K562 (cell line): ENCODE measurements at regions not wholly inside any gene's neighbourhood (a gene's known extent, or its start where the extent isn't known, plus 50 kb on each side); places are given as distances from the start of the nearest gene placed in this dataset.

Experiments used
- ATAC-seq: fragments of 200-7000 bp; cut with Tn5 transposase; 3 replicates; pipeline ENCODE4 v1.9.1; 2020; ENCODE audit warnings: moderate library complexity
- BruUV-seq: library from RNA; stranded (reverse); fragments of 400-500 nt; replicated peaks from 2 replicates; lab custom pipeline; 2021; lab: Mats Ljungman, UMichigan
- CTCF ChIA-PET: fragments of 300-600 bp; formaldehyde crosslinking; extraction: SDS; loops from one replicate; lab custom pipeline; 2021; ENCODE audit warnings: low intra/inter-chr PET ratio; lab: Yijun Ruan, JAX
- POLR2A ChIA-PET: fragments of 300-600, 350-650 bp; sonication (Branson Sonifier 250); formaldehyde crosslinking; extraction: SDS; loops from one replicate; lab custom pipeline; 2021; ENCODE audit warnings: antibody characterized with exemption, inconsistent platforms; lab: Yijun Ruan, JAX
- DNase-seq, 4 experiments: peaks; one replicate each; pipeline versions ENCODE4 v3.0.0 to v3.0.0-alpha.2; 2011 to 2018; ENCODE audit warnings: low spot score in 3 of 4, mixed read lengths in 3 of 4; ENCODE audit errors: extremely low read depth in 1 of 4
- FAIRE-seq: peaks from 2 replicates; lab custom pipeline; 2011; peaks lifted over from hg19 to GRCh38; lab: Jason Lieb, UNC
- H2AFZ ChIP-seq: 2 replicates; pipeline ENCODE4 v1.6.0; 2011; ENCODE audit warnings: low read depth, low read length, control low read depth, inconsistent platforms
- H3K27ac ChIP-seq: fragments of 200-600 bp; 3 replicates; pipeline ENCODE4 v1.8.0; 2011; ENCODE audit warnings: low read depth, mild to moderate bottlenecking, control low read depth, inconsistent platforms, low read length, moderate library complexity, mixed read lengths; ENCODE audit errors: extremely low read depth
- H3K27me3 ChIP-seq, 2 experiments: fragments of 300-600 bp in 1 of 2; 2 replicates in 1 of 2; 3 replicates in 1 of 2; pipeline versions ENCODE4 v1.6.0 to v1.8.0; 2011; ENCODE audit warnings: inconsistent platforms in 2 of 2, low read length in 2 of 2, mild to moderate bottlenecking in 1 of 2, mixed read lengths in 1 of 2, moderate library complexity in 1 of 2; ENCODE audit not compliant: control insufficient read depth in 2 of 2, insufficient read depth in 2 of 2
- H3K36me3 ChIP-seq: fragments of 300-600 bp; 3 replicates; pipeline ENCODE4 v1.8.0; 2011; ENCODE audit warnings: mild to moderate bottlenecking, low read length, inconsistent platforms; ENCODE audit not compliant: control insufficient read depth, insufficient read depth
- H3K4me1 ChIP-seq, 2 experiments: fragments of 200-600 bp in 1 of 2; replicated peaks in 1 of 2; 2 replicates in 1 of 2; 3 replicates in 1 of 2; pipeline versions ENCODE4 v1.5.1 to v1.8.0; 2011; ENCODE audit warnings: inconsistent platforms in 2 of 2, low read length in 2 of 2, mild to moderate bottlenecking in 1 of 2, mixed read lengths in 1 of 2, moderate library complexity in 1 of 2; ENCODE audit not compliant: control insufficient read depth in 2 of 2, insufficient read depth in 2 of 2
- H3K4me2 ChIP-seq: 2 replicates; pipeline ENCODE4 v1.6.1; 2011; ENCODE audit warnings: low read length, control low read depth, inconsistent platforms, mixed read lengths; ENCODE audit not compliant: insufficient read depth
- H3K4me3 ChIP-seq: fragments of 200-600 bp; sonication (generic), shearing (Covaris generic); 2 replicates; pipeline ENCODE4 v1.5.1; 2016; ENCODE audit warnings: control low read depth, inconsistent platforms
- H3K79me2 ChIP-seq: fragments of 200-600 bp; 3 replicates; pipeline ENCODE4 v1.8.0; 2011; ENCODE audit warnings: low read length, inconsistent platforms; ENCODE audit not compliant: control insufficient read depth, insufficient read depth
- H3K9ac ChIP-seq, 2 experiments: 2 replicates each; pipeline versions ENCODE4 v1.6.0 to v1.6.1; 2011; ENCODE audit warnings: low read depth in 2 of 2, low read length in 2 of 2, control low read depth in 1 of 2, inconsistent platforms in 1 of 2, mild to moderate bottlenecking in 1 of 2, mixed read lengths in 1 of 2; ENCODE audit not compliant: insufficient read depth in 1 of 2
- H3K9me1 ChIP-seq: one replicate; pipeline ENCODE4 v1.6.0; 2011; ENCODE audit warnings: inconsistent platforms, mild to moderate bottlenecking, low read length, moderate library complexity; ENCODE audit not compliant: control insufficient read depth, insufficient read depth
- H3K9me3 ChIP-seq: replicated peaks from 2 replicates; pipeline ENCODE4 v1.5.1; 2011; ENCODE audit warnings: low read depth, low read length, inconsistent platforms; ENCODE audit not compliant: control insufficient read depth, insufficient read depth
- H4K20me1 ChIP-seq: replicated peaks from 2 replicates; pipeline ENCODE4 v1.6.1; 2011; ENCODE audit warnings: low read length, inconsistent platforms, mixed read lengths; ENCODE audit not compliant: control insufficient read depth, insufficient read depth
- DPF2 ChIP-seq: fragments of 450-650 bp; IDR thresholded peaks from 2 replicates; pipeline ENCODE4 v1.6.1; 2016
- ESRRB ChIP-seq: fragments of 250-450 bp; sonication (Bioruptor Pico); IDR thresholded peaks from 2 replicates; pipeline ENCODE4 v1.5.0; 2020; ENCODE audit warnings: mild to moderate bottlenecking, moderate library complexity, borderline replicate concordance
- WGBS: fragments of 100-300 bp; shearing (Covaris generic); methylation state at CpG from one replicate; pipeline ENCODE4 v1.1.6; 2016; ENCODE audit warnings: low coverage, mixed read lengths; ENCODE audit not compliant: insufficient coverage; ENCODE audit errors: missing lambda C conversion rate; 5-methylcytosine and 5-hydroxymethylcytosine counted together
- in situ Hi-C: fragments of 300-500 bp; cut with MboI; formaldehyde crosslinking; loops from 4 replicates; pipeline ENCODE4 v1.15.0; 2018; ENCODE audit warnings: inconsistent platforms, mixed read lengths
- intact Hi-C: fragments of 100-400 bp; cut with micrococcal nuclease; formaldehyde crosslinking; loops from 2 replicates; pipeline ENCODE4 v1.14.2; 2022
- TF ChIP-seq, protein P1 (sequence below), 2 experiments: fragments of 450-650 bp; formaldehyde crosslinking in 1 of 2; IDR thresholded peaks; 2 replicates each; pipeline versions ENCODE4 v1.4.0 to v1.6.1; 2014 to 2020; ENCODE audit warnings: mild to moderate bottlenecking in 2 of 2, borderline replicate concordance in 1 of 2, low read depth in 1 of 2
- TF ChIP-seq, protein P2 (sequence below), 2 experiments: fragments of 450-650 bp; IDR thresholded peaks; 2 replicates each; pipeline ENCODE4 v1.6.1; 2016; ENCODE audit warnings: mild to moderate bottlenecking in 2 of 2, borderline replicate concordance in 1 of 2, low read depth in 1 of 2, moderate library complexity in 1 of 2

- Histone ChIP-seq H3K9me3 (no peaks in the 10 kb centered on the region), H4K20me1 (no peaks in the 10 kb centered on the region), H3K9me1 (no peaks in the 10 kb centered on the region), H3K36me3 (no peaks in the 10 kb centered on the region), H3K79me2 (no peaks in the 10 kb centered on the region), H3K27me3 (no peaks in the 10 kb centered on the region), H2AFZ (no peak overlapping the region), H3K9ac (no peak overlapping the region), H3K27ac (no peak overlapping the region), H3K4me3 (no peak overlapping the region), H3K4me1 (no peaks in the 10 kb centered on the region), H3K4me2 (no peak overlapping the region)
- POLR2A ChIA-PET = no interaction called here
- FAIRE-seq (no peak), DNase-seq (no peak), ATAC-seq (no peak)
- 0% methylated on average over 3 of the region's 3 CpGs for WGBS
- in situ Hi-C loops (no loop called here), intact Hi-C loops (no loop called here)
- CTCF ChIA-PET = no interaction called here
- no TSS peak for BruUV-seq
- TF ChIP-seq, protein P1, sequence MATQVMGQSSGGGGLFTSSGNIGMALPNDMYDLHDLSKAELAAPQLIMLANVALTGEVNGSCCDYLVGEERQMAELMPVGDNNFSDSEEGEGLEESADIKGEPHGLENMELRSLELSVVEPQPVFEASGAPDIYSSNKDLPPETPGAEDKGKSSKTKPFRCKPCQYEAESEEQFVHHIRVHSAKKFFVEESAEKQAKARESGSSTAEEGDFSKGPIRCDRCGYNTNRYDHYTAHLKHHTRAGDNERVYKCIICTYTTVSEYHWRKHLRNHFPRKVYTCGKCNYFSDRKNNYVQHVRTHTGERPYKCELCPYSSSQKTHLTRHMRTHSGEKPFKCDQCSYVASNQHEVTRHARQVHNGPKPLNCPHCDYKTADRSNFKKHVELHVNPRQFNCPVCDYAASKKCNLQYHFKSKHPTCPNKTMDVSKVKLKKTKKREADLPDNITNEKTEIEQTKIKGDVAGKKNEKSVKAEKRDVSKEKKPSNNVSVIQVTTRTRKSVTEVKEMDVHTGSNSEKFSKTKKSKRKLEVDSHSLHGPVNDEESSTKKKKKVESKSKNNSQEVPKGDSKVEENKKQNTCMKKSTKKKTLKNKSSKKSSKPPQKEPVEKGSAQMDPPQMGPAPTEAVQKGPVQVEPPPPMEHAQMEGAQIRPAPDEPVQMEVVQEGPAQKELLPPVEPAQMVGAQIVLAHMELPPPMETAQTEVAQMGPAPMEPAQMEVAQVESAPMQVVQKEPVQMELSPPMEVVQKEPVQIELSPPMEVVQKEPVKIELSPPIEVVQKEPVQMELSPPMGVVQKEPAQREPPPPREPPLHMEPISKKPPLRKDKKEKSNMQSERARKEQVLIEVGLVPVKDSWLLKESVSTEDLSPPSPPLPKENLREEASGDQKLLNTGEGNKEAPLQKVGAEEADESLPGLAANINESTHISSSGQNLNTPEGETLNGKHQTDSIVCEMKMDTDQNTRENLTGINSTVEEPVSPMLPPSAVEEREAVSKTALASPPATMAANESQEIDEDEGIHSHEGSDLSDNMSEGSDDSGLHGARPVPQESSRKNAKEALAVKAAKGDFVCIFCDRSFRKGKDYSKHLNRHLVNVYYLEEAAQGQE (IDR thresholded peaks at IDR 0.05; ENCODE audit: borderline replicate concordance) = no peak
- TF ChIP-seq, protein P1 (CRISPR knock-in tag; IDR thresholded peaks at IDR 0.05; ENCODE audit: low read depth) = no peak
- TF ChIP-seq, protein P2, sequence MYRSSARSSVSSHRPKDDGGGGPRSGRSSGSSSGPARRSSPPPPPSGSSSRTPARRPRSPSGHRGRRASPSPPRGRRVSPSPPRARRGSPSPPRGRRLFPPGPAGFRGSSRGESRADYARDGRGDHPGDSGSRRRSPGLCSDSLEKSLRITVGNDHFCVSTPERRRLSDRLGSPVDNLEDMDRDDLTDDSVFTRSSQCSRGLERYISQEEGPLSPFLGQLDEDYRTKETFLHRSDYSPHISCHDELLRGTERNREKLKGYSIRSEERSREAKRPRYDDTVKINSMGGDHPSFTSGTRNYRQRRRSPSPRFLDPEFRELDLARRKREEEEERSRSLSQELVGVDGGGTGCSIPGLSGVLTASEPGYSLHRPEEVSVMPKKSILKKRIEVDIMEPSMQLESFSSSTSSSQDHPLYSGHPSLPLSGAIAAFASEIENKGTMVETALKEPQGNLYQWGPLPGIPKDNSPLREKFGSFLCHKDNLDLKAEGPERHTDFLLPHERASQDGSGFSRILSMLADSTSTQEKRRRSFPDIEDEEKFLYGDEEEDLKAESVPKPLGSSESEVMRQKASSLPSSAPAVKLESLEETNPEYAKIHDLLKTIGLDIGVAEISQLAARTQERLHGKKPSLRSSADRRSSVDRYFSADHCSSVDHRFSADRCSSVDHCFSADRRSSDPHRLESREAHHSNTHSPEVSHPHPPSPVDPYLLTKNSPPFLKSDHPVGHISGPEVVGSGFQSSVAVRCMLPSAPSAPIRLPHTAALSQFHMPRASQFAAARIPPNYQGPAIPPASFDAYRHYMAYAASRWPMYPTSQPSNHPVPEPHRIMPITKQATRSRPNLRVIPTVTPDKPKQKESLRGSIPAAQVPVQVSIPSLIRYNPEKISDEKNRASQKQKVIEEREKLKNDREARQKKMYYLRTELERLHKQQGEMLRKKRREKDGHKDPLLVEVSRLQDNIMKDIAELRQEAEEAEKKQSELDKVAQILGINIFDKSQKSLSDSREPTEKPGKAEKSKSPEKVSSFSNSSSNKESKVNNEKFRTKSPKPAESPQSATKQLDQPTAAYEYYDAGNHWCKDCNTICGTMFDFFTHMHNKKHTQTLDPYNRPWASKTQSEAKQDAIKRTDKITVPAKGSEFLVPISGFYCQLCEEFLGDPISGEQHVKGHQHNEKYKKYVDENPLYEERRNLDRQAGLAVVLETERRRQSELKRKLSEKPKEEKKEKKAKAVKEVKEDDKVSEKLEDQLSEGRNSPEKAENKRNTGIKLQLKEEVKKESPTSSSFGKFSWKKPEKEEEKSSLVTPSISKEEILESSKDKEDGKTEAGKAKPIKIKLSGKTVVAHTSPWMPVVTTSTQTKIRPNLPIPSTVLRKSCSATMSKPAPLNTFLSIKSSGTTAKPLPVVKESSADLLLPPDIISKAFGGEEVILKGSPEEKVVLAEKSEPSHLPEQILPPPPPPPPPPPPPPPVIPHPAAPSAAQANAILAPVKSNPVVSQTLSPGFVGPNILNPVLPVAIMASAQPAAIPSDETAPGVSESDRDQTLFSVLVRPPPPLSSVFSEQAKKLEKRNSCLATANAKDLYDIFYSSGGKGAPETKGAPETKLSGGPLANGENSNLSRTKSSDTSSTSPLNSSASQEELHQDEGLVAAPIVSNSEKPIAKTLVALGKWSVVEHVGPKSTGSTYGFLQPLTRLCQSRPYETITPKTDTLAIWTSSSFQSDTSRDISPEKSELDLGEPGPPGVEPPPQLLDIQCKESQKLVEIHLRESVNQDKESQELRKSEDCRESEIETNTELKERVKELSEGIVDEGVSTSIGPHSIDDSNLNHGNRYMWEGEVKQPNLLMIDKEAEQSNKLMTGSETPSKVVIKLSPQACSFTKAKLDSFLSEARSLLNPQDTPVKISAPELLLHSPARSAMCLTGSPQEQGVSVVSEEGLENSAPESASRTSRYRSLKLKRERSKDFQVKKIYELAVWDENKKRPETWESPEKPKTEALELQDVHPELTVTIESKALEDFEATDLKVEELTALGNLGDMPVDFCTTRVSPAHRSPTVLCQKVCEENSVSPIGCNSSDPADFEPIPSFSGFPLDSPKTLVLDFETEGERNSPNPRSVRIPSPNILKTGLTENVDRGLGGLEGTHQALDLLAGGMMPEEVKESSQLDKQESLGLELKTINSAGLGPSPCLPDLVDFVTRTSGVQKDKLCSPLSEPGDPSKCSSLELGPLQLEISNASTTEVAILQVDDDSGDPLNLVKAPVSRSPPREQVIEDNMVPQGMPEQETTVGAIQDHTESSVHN (IDR thresholded peaks at IDR 0.05; ENCODE audit: borderline replicate concordance in 1 of 2, low read depth in 1 of 2) = no peak
- TF ChIP-seq ESRRB (CRISPR knock-in tag) (no peak), DPF2 (no peak)
These were observed 208.8 kb upstream of the VEGFC start for GRCh38 chr4:177001271-177002175.
